ENCODE measurements at regions not wholly inside any gene's neighbourhood (a gene's known extent, or its start where the extent isn't known, plus 50 kb on each side); places are given as distances from the start of the nearest gene placed in this dataset.

GRCh38 chr11:130819625-130820024 is 96.7 kb downstream of the SNX19 start:
- no peaks in the 10 kb centered on the region for H3K36me3 ChIP-seq (ENCODE audit: control insufficient read depth, insufficient read depth, low read length, severe bottlenecking)
- no peak overlapping the region for H3K9ac ChIP-seq (ENCODE audit: low read length)
- DNase-seq (ENCODE audit: low read depth), result no peak

More at GRCh38 chr11:130819625-130820024, 96.7 kb downstream of the SNX19 start:
- Histone ChIP-seq H3K27me3 (replicated peaks; ENCODE audit: control insufficient read depth, insufficient read depth, low read length) (no peaks in the 10 kb centered on the region), H3K4me3 (ENCODE audit: low read length) (no peak overlapping the region), H3K9me3 (ENCODE audit: control insufficient read depth, low read length) (no peaks in the 10 kb centered on the region), H3K4me1 (ENCODE audit: control insufficient read depth, insufficient read depth, low read length) (peaks cover 19% of the 10 kb centered on the region)

Measured in adipocyte (in vitro differentiated cells).